ENCODE measurements at regions not wholly inside any gene's neighbourhood (a gene's known extent, or its start where the extent isn't known, plus 50 kb on each side); places are given as distances from the start of the nearest gene placed in this dataset.

DNA sequence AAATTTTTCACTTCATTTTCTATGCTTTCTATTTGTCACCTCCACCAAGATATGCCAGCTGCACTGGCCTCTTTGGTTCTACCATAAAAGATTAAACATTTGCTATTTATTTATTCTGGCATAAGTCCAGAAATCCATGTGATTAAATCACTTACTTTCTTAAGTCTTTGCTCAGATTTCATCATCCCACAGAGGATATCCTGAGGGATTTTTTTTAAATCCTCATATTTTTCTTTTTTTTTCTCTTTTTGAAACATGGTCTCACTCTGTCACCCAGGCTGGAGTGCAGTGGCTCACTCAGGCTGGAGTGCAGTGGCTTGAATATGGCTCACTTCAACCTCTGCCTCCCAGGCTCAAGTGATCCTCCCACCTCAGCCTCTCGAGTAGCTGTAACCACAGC, 645.4 kb upstream of the ATXN7L3B start:
- no peak overlapping the region for H3K4me3 Mint-ChIP-seq
- H3K36me3 ChIP-seq (ENCODE audit: control insufficient read depth, insufficient read depth, low read length) = no peaks in the 10 kb centered on the region
- no peak overlapping the region for H3K27ac ChIP-seq (ENCODE audit: low read length)
- H3K4me1 ChIP-seq (ENCODE audit: control insufficient read depth, insufficient read depth, low read length) = no peaks in the 10 kb centered on the region
- ATAC-seq (no peak), DNase-seq (no peak)
- TF ChIP-seq, protein P1, sequence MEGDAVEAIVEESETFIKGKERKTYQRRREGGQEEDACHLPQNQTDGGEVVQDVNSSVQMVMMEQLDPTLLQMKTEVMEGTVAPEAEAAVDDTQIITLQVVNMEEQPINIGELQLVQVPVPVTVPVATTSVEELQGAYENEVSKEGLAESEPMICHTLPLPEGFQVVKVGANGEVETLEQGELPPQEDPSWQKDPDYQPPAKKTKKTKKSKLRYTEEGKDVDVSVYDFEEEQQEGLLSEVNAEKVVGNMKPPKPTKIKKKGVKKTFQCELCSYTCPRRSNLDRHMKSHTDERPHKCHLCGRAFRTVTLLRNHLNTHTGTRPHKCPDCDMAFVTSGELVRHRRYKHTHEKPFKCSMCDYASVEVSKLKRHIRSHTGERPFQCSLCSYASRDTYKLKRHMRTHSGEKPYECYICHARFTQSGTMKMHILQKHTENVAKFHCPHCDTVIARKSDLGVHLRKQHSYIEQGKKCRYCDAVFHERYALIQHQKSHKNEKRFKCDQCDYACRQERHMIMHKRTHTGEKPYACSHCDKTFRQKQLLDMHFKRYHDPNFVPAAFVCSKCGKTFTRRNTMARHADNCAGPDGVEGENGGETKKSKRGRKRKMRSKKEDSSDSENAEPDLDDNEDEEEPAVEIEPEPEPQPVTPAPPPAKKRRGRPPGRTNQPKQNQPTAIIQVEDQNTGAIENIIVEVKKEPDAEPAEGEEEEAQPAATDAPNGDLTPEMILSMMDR (IDR thresholded peaks at IDR 0.05) = no peak
- no peak overlapping the region for H3K4me3 ChIP-seq (ENCODE audit: low read length)
- WGBS (ENCODE audit: insufficient coverage) = no CpG with 5 or more reads among the region's 1 CpG
- H3K9me3 ChIP-seq (ENCODE audit: control insufficient read depth, insufficient read depth, low read length) = no peaks in the 10 kb centered on the region
- H3K27me3 ChIP-seq (ENCODE audit: control insufficient read depth, insufficient read depth, low read length) = no peaks in the 10 kb centered on the region
- peaks cover 5 to 21% of the 10 kb centered on the region in 2 donors for H3K9me3 Mint-ChIP-seq
- no peaks in the 10 kb centered on the region for H3K4me1 Mint-ChIP-seq
- H3K27ac Mint-ChIP-seq = no peak overlapping the region
- peaks cover 7% of the 10 kb centered on the region for H3K36me3 Mint-ChIP-seq
- intact Hi-C loops (cut with micrococcal nuclease) = no loop called here
- no peaks in the 10 kb centered on the region for H3K27me3 Mint-ChIP-seq (ENCODE audit: low read depth in 2 of 2)

DNA sequence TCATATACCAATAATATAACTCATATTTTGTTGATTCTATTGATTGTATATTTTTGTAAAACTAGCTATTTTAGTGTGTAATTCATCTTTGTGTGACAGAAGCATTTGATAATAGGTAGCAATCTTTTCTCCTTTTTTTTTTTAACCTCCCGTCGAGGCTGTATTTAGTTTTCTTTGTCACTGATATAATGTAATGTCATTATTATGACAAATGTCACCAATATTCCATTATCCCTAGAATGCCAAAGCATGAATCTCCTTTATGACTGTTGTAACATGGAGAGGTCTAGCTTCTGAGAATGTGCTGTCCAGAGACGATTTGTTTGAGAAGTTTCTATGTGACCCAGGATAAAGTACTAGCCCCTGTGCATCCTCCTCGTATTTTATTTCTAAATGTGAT, 639.0 kb upstream of the ATXN7L3B start:
- peaks cover 11 to 16% of the 10 kb centered on the region in 2 donors for H3K9me3 Mint-ChIP-seq
- H3K4me3 ChIP-seq (ENCODE audit: low read length) = no peak overlapping the region
- H3K27ac ChIP-seq (ENCODE audit: low read length) = no peak overlapping the region
- H3K4me1 ChIP-seq (ENCODE audit: control insufficient read depth, insufficient read depth, low read length) = no peaks in the 10 kb centered on the region
- H3K9me3 ChIP-seq (ENCODE audit: control insufficient read depth, insufficient read depth, low read length) = no peaks in the 10 kb centered on the region
- no peaks in the 10 kb centered on the region for H3K4me1 Mint-ChIP-seq
- ATAC-seq (no peak), DNase-seq (no peak)
- no peak overlapping the region for H3K27ac Mint-ChIP-seq
- no peaks in the 10 kb centered on the region for H3K27me3 Mint-ChIP-seq (ENCODE audit: low read depth in 2 of 2)
- H3K4me3 Mint-ChIP-seq = no peak overlapping the region
- intact Hi-C loops (cut with micrococcal nuclease) = no loop called here
- H3K36me3 ChIP-seq (ENCODE audit: control insufficient read depth, insufficient read depth, low read length) = no peaks in the 10 kb centered on the region
- TF ChIP-seq, protein P1 (IDR thresholded peaks at IDR 0.05) = no peak
- WGBS (ENCODE audit: insufficient coverage) = 70% methylated on average over 2 of the region's 4 CpGs
- H3K36me3 Mint-ChIP-seq = no peaks in the 10 kb centered on the region
- H3K27me3 ChIP-seq (ENCODE audit: control insufficient read depth, insufficient read depth, low read length) = no peaks in the 10 kb centered on the region

DNA sequence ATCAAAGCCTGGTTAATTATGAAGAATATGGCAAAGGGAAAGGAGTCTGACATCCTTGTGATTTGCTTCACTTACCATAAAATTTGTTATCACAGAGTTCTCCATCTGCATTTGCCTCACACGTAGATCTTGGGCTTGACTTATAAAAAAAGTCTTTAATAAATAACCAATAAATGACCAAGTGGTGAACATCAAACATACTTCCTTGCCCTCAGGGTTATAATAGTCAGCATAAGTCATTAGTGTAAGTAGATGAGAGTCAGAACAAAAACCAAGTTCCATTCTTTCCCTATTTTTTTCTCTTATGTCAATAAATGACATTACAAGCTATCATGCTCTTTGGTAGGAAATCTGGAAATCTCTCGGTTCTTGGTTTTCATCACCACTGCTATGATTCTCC, 635.4 kb upstream of the ATXN7L3B start:
- ATAC-seq = no peak
- no peaks in the 10 kb centered on the region for H3K27me3 Mint-ChIP-seq (ENCODE audit: low read depth in 2 of 2)

DNA sequence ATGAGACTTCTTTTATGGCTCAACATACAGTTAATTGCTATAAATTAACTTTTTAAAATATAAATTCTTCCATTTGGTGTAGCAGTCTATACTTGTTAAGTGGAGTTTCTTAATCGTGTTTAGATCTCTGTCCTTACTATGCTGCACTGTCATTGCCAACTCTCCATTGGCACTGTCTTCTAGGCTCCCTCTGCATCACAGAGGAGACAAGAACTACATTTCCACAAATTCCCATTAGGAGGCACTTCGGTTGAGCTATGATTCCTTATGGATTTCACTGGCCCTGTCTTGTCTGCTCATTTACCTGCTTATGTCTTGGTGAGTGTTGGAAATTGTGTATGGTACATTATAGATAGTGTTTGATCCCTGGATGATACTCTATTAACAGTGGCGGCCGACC, 630.9 kb upstream of the ATXN7L3B start:
- Histone ChIP-seq H3K27me3 (ENCODE audit: control insufficient read depth, insufficient read depth, low read length) (no peaks in the 10 kb centered on the region), H3K36me3 (ENCODE audit: control insufficient read depth, insufficient read depth, low read length) (no peaks in the 10 kb centered on the region), H3K27ac (ENCODE audit: low read length) (no peak overlapping the region), H3K4me1 (ENCODE audit: control insufficient read depth, insufficient read depth, low read length) (no peaks in the 10 kb centered on the region), H3K4me3 (ENCODE audit: low read length) (no peak overlapping the region), H3K9me3 (ENCODE audit: control insufficient read depth, insufficient read depth, low read length) (peaks cover 4% of the 10 kb centered on the region)
- TF ChIP-seq, protein P1 (IDR thresholded peaks at IDR 0.05) = no peak
- Mint-ChIP-seq H3K27ac (no peak overlapping the region), H3K27me3 (ENCODE audit: low read depth in 2 of 2) (no peaks in the 10 kb centered on the region), H3K4me3 (no peak overlapping the region), H3K9me3 (peaks cover 15% of the 10 kb centered on the region in 2 donors), H3K4me1 (no peaks in the 10 kb centered on the region), H3K36me3 (no peaks in the 10 kb centered on the region)
- intact Hi-C loops (cut with micrococcal nuclease) = no loop called here
- no peak for DNase-seq
- ATAC-seq = no peak
- 89% methylated on average over 4 of the region's 4 CpGs for WGBS (ENCODE audit: insufficient coverage)

More for the DNA sequence above, 635.4 kb upstream of the ATXN7L3B start:
- Histone ChIP-seq H3K36me3 (ENCODE audit: control insufficient read depth, insufficient read depth, low read length) (no peaks in the 10 kb centered on the region), H3K4me3 (ENCODE audit: low read length) (no peak overlapping the region), H3K9me3 (ENCODE audit: control insufficient read depth, insufficient read depth, low read length) (no peaks in the 10 kb centered on the region), H3K27me3 (ENCODE audit: control insufficient read depth, insufficient read depth, low read length) (no peaks in the 10 kb centered on the region), H3K4me1 (ENCODE audit: control insufficient read depth, insufficient read depth, low read length) (no peaks in the 10 kb centered on the region), H3K27ac (ENCODE audit: low read length) (no peak overlapping the region)
- DNase-seq = no peak
- H3K36me3 Mint-ChIP-seq = no peaks in the 10 kb centered on the region
- TF ChIP-seq, protein P1 (IDR thresholded peaks at IDR 0.05) = no peak
- 80% methylated on average over 2 of the region's 2 CpGs for WGBS (ENCODE audit: insufficient coverage)
- no peak overlapping the region for H3K27ac Mint-ChIP-seq
- H3K9me3 Mint-ChIP-seq = peaks cover 16% of the 10 kb centered on the region in 2 donors
- intact Hi-C loops (cut with micrococcal nuclease) = no loop called here
- no peak overlapping the region for H3K4me3 Mint-ChIP-seq
- no peaks in the 10 kb centered on the region for H3K4me1 Mint-ChIP-seq

All from natural killer cell (primary cell).